ENCODE measurements at regions not wholly inside any gene's neighbourhood (a gene's known extent, or its start where the extent isn't known, plus 50 kb on each side); places are given as distances from the start of the nearest gene placed in this dataset.

DNA sequence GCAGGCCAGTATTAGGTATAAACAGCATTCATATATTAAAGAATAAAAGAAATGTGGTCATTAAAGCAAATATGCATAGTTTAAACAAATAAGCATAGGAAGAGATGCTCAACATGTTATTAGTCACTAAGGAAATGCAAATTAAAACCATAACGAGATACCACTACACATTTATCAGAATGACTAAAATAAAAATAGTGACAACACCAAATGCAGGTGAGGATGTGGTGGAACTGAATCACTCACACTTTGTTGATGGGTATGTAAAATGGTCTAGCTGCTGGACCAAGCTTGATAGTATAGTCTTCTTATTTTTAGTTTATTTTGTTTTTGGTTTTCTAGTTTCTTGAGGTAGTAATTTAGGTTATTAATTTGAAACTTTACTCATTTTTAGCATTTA lies 242.9 kb downstream of the HGF start:
- TF ChIP-seq, protein P1, sequence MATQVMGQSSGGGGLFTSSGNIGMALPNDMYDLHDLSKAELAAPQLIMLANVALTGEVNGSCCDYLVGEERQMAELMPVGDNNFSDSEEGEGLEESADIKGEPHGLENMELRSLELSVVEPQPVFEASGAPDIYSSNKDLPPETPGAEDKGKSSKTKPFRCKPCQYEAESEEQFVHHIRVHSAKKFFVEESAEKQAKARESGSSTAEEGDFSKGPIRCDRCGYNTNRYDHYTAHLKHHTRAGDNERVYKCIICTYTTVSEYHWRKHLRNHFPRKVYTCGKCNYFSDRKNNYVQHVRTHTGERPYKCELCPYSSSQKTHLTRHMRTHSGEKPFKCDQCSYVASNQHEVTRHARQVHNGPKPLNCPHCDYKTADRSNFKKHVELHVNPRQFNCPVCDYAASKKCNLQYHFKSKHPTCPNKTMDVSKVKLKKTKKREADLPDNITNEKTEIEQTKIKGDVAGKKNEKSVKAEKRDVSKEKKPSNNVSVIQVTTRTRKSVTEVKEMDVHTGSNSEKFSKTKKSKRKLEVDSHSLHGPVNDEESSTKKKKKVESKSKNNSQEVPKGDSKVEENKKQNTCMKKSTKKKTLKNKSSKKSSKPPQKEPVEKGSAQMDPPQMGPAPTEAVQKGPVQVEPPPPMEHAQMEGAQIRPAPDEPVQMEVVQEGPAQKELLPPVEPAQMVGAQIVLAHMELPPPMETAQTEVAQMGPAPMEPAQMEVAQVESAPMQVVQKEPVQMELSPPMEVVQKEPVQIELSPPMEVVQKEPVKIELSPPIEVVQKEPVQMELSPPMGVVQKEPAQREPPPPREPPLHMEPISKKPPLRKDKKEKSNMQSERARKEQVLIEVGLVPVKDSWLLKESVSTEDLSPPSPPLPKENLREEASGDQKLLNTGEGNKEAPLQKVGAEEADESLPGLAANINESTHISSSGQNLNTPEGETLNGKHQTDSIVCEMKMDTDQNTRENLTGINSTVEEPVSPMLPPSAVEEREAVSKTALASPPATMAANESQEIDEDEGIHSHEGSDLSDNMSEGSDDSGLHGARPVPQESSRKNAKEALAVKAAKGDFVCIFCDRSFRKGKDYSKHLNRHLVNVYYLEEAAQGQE (IDR thresholded peaks at IDR 0.05; ENCODE audit: insufficient read depth in 1 of 2, low read depth in 2 of 2, low read length in 2 of 2) = no peak
- TF ChIP-seq POLR2AphosphoS5 (IDR thresholded peaks at IDR 0.05; ENCODE audit: low read depth, low read length) (no peak), FOXP2 (optimal IDR thresholded peaks at IDR 0.05; ENCODE audit: borderline replicate concordance, extremely low read depth, extremely low read length, insufficient read depth) (no peak)

Measured in PFSK-1 (cell line).